Activated CD4-positive, CD25-positive, alpha-beta regulatory T cell (primary cell): ENCODE measurements at regions not wholly inside any gene's neighbourhood (a gene's known extent, or its start where the extent isn't known, plus 50 kb on each side); places are given as distances from the start of the nearest gene placed in this dataset.

Source experiments
- DNase-seq, 4 experiments: peaks; one replicate each; lab custom pipeline; 2025; lab: John Stamatoyannopoulos, UW

- DNase-seq: no peak
Measured at GRCh38 chr17:55668312-55668920, 54.2 kb downstream of the TMEM100 start.

- DNase-seq: no peak
Measured at GRCh38 chr17:55666806-55667205, 55.9 kb downstream of the TMEM100 start.

- no peak for DNase-seq
Measured at GRCh38 chr17:55664287-55664686, 58.4 kb downstream of the TMEM100 start.

GRCh38 chr17:55663400-55663799 lies 59.3 kb downstream of the TMEM100 start:
- no peak for DNase-seq

- DNase-seq: no peak
Measured at GRCh38 chr17:55661963-55662834, 60.5 kb downstream of the TMEM100 start.

GRCh38 chr17:55661256-55661758 lies 61.4 kb downstream of the TMEM100 start:
- DNase-seq: no peak

GRCh38 chr17:55660178-55660886 lies 62.3 kb downstream of the TMEM100 start:
- DNase-seq: no peak

GRCh38 chr17:55659661-55660060 lies 63.0 kb downstream of the TMEM100 start:
- no peak for DNase-seq

GRCh38 chr17:55655777-55656176 lies 66.9 kb downstream of the TMEM100 start:
- DNase-seq: no peak

- DNase-seq: no peak
Measured at GRCh38 chr17:55654821-55655220, 67.8 kb downstream of the TMEM100 start.

- DNase-seq: no peak
Measured at GRCh38 chr17:55654022-55654421, 68.6 kb downstream of the TMEM100 start.

- no peak for DNase-seq
Measured at GRCh38 chr17:55652825-55653224, 69.8 kb downstream of the TMEM100 start.

- DNase-seq: no peak
Measured at GRCh38 chr17:55652114-55652823, 70.4 kb downstream of the TMEM100 start.

- no peak for DNase-seq
Measured at GRCh38 chr17:55649957-55650597, 72.6 kb downstream of the TMEM100 start.

GRCh38 chr17:55648086-55648485 lies 74.6 kb downstream of the TMEM100 start:
- no peak for DNase-seq

- DNase-seq: no peak
Measured at GRCh38 chr17:55645361-55645760, 77.3 kb downstream of the TMEM100 start.

GRCh38 chr17:55644346-55644745 lies 78.3 kb downstream of the TMEM100 start:
- DNase-seq: no peak

- no peak for DNase-seq
Measured at GRCh38 chr17:55642741-55643140, 79.9 kb downstream of the TMEM100 start.

GRCh38 chr17:55641676-55642081 lies 81.0 kb downstream of the TMEM100 start:
- no peak for DNase-seq

- DNase-seq: no peak
Measured at GRCh38 chr17:55639096-55639495, 83.6 kb downstream of the TMEM100 start.

GRCh38 chr17:55635253-55635914 lies 87.3 kb downstream of the TMEM100 start:
- no peak for DNase-seq
